Trophoblast cell (in vitro differentiated cells and primary cell): ENCODE measurements at regions not wholly inside any gene's neighbourhood (a gene's known extent, or its start where the extent isn't known, plus 50 kb on each side); places are given as distances from the start of the nearest gene placed in this dataset.

Source experiments
- DNase-seq, 2 donors: peaks; one replicate each; pipeline ENCODE4 v3.0.0-alpha.2; 2016
- H2AFZ ChIP-seq: 2 replicates; pipeline ENCODE4 v1.6.1; 2013; ENCODE audit warnings: low read length, moderate library complexity, mild to moderate bottlenecking; ENCODE audit not compliant: insufficient read depth, poor library complexity
- H2AK5ac ChIP-seq: 2 replicates; pipeline ENCODE4 v1.6.1; 2013; ENCODE audit warnings: mild to moderate bottlenecking, low read length
- H2BK120ac ChIP-seq: 2 replicates; pipeline ENCODE4 v1.6.1; 2013; ENCODE audit warnings: low read length, mild to moderate bottlenecking, moderate library complexity; ENCODE audit not compliant: insufficient read depth, poor library complexity
- H2BK12ac ChIP-seq: 2 replicates; pipeline ENCODE4 v1.6.1; 2013; ENCODE audit warnings: mild to moderate bottlenecking, low read length, moderate library complexity
- H2BK5ac ChIP-seq: 2 replicates; pipeline ENCODE4 v1.6.1; 2013; ENCODE audit warnings: low read length, low read depth, moderate library complexity, mild to moderate bottlenecking; ENCODE audit not compliant: poor library complexity
- H3K14ac ChIP-seq: 2 replicates; pipeline ENCODE4 v1.6.1; 2013; ENCODE audit warnings: mild to moderate bottlenecking, low read length
- H3K18ac ChIP-seq: 2 replicates; pipeline ENCODE4 v1.6.1; 2013; ENCODE audit warnings: mild to moderate bottlenecking, low read length
- H3K23ac ChIP-seq: 2 replicates; pipeline ENCODE4 v1.6.1; 2013; ENCODE audit warnings: low read length
- H3K27ac ChIP-seq: 2 replicates; pipeline ENCODE4 v1.5.1; 2013; ENCODE audit warnings: low read depth, mild to moderate bottlenecking, inconsistent platforms, low read length, moderate library complexity
- H3K27me3 ChIP-seq: 2 replicates; pipeline ENCODE4 v1.6.1; 2013; ENCODE audit warnings: inconsistent platforms, mild to moderate bottlenecking, low read length, moderate library complexity; ENCODE audit not compliant: insufficient read depth
- H3K36me3 ChIP-seq, 2 experiments: 1 replicate in 1 of 2; 2 replicates in 1 of 2; pipeline ENCODE4 v1.6.1; 2013; ENCODE audit warnings: low read length in 2 of 2, mild to moderate bottlenecking in 2 of 2, moderate library complexity in 1 of 2; ENCODE audit not compliant: insufficient read depth in 2 of 2, control insufficient read depth in 1 of 2
- H3K4ac ChIP-seq: 2 replicates; pipeline ENCODE4 v1.6.1; 2013; ENCODE audit warnings: low read depth, mild to moderate bottlenecking, low read length, moderate library complexity
- H3K4me1 ChIP-seq, 2 experiments: 1 replicate in 1 of 2; 2 replicates in 1 of 2; pipeline ENCODE4 v1.6.1; 2013; ENCODE audit warnings: low read length in 2 of 2, mild to moderate bottlenecking in 2 of 2, moderate library complexity in 1 of 2; ENCODE audit not compliant: insufficient read depth in 2 of 2, control insufficient read depth in 1 of 2
- H3K4me2 ChIP-seq: 2 replicates; pipeline ENCODE4 v1.6.1; 2013; ENCODE audit warnings: inconsistent platforms, mild to moderate bottlenecking, low read length, moderate library complexity
- H3K4me3 ChIP-seq: 2 replicates; pipeline ENCODE4 v1.5.1; 2013; ENCODE audit warnings: mild to moderate bottlenecking, low read depth, low read length, inconsistent platforms
- H3K79me1 ChIP-seq: one replicate; pipeline ENCODE4 v1.6.1; 2013; ENCODE audit warnings: low read length
- H3K79me2 ChIP-seq: 2 replicates; pipeline ENCODE4 v1.6.1; 2013; ENCODE audit warnings: low read length, mild to moderate bottlenecking; ENCODE audit not compliant: control insufficient read depth, insufficient read depth, poor library complexity
- H3K9ac ChIP-seq: 2 replicates; pipeline ENCODE4 v1.6.1; 2013; ENCODE audit warnings: mild to moderate bottlenecking, low read length
- H3K9me3 ChIP-seq: 2 replicates; pipeline ENCODE4 v1.6.1; 2013; ENCODE audit warnings: low read depth, mild to moderate bottlenecking, control low read depth, inconsistent platforms, low read length; ENCODE audit not compliant: insufficient read depth
- H4K12ac ChIP-seq: 2 replicates; pipeline ENCODE4 v1.6.1; 2013; ENCODE audit warnings: low read depth, mild to moderate bottlenecking, low read length, moderate library complexity
- H4K8ac ChIP-seq: 2 replicates; pipeline ENCODE4 v1.6.1; 2013; ENCODE audit warnings: low read depth, mild to moderate bottlenecking, low read length, moderate library complexity
- H4K91ac ChIP-seq: one replicate; pipeline ENCODE4 v1.6.1; 2013; ENCODE audit warnings: low read depth, mild to moderate bottlenecking, low read length, moderate library complexity
- WGBS: extraction: QIAGEN DNeasy Blood & Tissue Kit; methylation state at CpG from one replicate; pipeline ENCODE4 v1.1.7; 2013; ENCODE audit warnings: missing lambda C conversion rate; ENCODE audit not compliant: insufficient read length, insufficient coverage; ENCODE audit errors: extremely low coverage; 5-methylcytosine and 5-hydroxymethylcytosine counted together

DNA sequence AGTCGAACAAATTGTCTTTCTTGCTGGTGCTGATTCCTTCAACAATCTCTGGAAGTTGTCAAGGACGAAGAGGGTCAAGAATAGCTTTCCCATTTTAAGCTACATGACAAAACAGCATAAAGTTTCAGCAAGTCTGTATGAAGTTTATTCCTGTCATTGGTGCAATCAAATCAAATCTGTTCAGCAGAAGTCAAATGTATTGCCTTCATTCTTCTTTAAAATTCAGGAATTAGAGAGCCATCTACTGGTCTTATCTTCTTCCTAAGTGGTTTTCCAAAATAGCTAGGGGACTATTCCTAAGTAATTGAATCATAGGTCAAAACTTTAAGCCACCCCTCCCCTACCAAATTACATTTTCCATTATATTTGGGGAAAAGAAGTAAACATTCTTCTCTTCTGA is 990.2 kb downstream of the GALC start:
- H3K27me3 ChIP-seq: no peaks in the 10 kb centered on the region
- WGBS: no CpG with 5 or more reads among the region's 2 CpGs
- no peak overlapping the region for H4K12ac ChIP-seq
- no peaks in the 10 kb centered on the region for H3K36me3 ChIP-seq
- H3K79me2 ChIP-seq: no peaks in the 10 kb centered on the region
- no peak overlapping the region for H4K91ac ChIP-seq
- H3K4me2 ChIP-seq: no peak overlapping the region
- no peak overlapping the region for H3K14ac ChIP-seq
- no peak for DNase-seq
- no peak overlapping the region for H2BK120ac ChIP-seq
- H3K79me1 ChIP-seq: no peaks in the 10 kb centered on the region
- no peak overlapping the region for H3K23ac ChIP-seq
- H2BK5ac ChIP-seq: no peak overlapping the region
- no peak overlapping the region for H3K18ac ChIP-seq
- no peaks in the 10 kb centered on the region for H3K9me3 ChIP-seq
- H3K9ac ChIP-seq: no peak overlapping the region
- no peak overlapping the region for H3K4ac ChIP-seq
- no peak overlapping the region for H2AK5ac ChIP-seq
- H3K4me1 ChIP-seq: no peaks in the 10 kb centered on the region
- H4K8ac ChIP-seq: no peak overlapping the region
- H2AFZ ChIP-seq: no peak overlapping the region
- H3K27ac ChIP-seq: no peak overlapping the region
- no peak overlapping the region for H2BK12ac ChIP-seq
- H3K4me3 ChIP-seq: no peak overlapping the region

DNA sequence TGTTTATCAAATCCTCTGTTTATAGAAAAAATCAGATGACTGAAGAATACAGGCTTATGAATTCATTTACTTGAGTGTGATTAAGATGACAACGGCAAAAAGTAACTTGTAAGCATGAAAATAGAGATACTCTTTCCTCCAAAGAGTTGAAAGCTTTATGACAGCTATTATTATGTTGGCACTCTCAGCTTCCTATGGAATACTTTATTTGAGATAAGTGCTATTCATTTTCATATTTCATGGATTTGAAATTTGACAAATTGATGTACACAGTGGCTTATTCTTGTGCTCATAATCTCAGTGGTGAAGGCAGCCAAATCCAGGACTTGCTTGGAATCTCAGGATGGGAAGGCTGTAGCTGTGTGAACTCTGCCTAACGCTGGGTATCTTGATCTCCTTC is 991.6 kb downstream of the GALC start:
- H3K4ac ChIP-seq: no peak overlapping the region

GRCh38 chr14:87000081-87000480 is 992.9 kb downstream of the GALC start:
- H3K79me2 ChIP-seq: no peaks in the 10 kb centered on the region
- no peak overlapping the region for H2BK5ac ChIP-seq
- no peak overlapping the region for H3K4me2 ChIP-seq
- H3K9ac ChIP-seq: no peak overlapping the region
- H3K18ac ChIP-seq: no peak overlapping the region
- no peak overlapping the region for H4K91ac ChIP-seq
- no peaks in the 10 kb centered on the region for H3K9me3 ChIP-seq
- no peak overlapping the region for H3K23ac ChIP-seq
- H2BK12ac ChIP-seq: no peak overlapping the region
- no peak overlapping the region for H2BK120ac ChIP-seq
- H2AK5ac ChIP-seq: no peak overlapping the region
- no peak overlapping the region for H3K4me3 ChIP-seq
- H3K14ac ChIP-seq: no peak overlapping the region
- H4K12ac ChIP-seq: no peak overlapping the region
- H3K36me3 ChIP-seq: no peaks in the 10 kb centered on the region
- WGBS: no CpG with 5 or more reads among the region's 4 CpGs
- no peaks in the 10 kb centered on the region for H3K4me1 ChIP-seq
- no peaks in the 10 kb centered on the region for H3K79me1 ChIP-seq
- H3K27ac ChIP-seq: no peak overlapping the region
- no peaks in the 10 kb centered on the region for H3K27me3 ChIP-seq
- H2AFZ ChIP-seq: no peak overlapping the region
- H4K8ac ChIP-seq: no peak overlapping the region
- DNase-seq: no peak
- no peak overlapping the region for H3K4ac ChIP-seq

More for the DNA sequence above, 991.6 kb downstream of the GALC start:
- no peak for DNase-seq
- no peak overlapping the region for H2AFZ ChIP-seq
- H3K14ac ChIP-seq: no peak overlapping the region
- H3K18ac ChIP-seq: no peak overlapping the region
- H3K4me1 ChIP-seq: no peaks in the 10 kb centered on the region
- no CpG with 5 or more reads among the region's 2 CpGs for whole genome bisulfite sequencing
- H2BK120ac ChIP-seq: no peak overlapping the region
- no peak overlapping the region for H3K4me3 ChIP-seq
- H2BK12ac ChIP-seq: no peak overlapping the region
- no peak overlapping the region for H4K91ac ChIP-seq
- H4K12ac ChIP-seq: no peak overlapping the region
- H3K9me3 ChIP-seq: no peaks in the 10 kb centered on the region
- no peak overlapping the region for H2AK5ac ChIP-seq
- no peaks in the 10 kb centered on the region for H3K79me1 ChIP-seq
- no peaks in the 10 kb centered on the region for H3K36me3 ChIP-seq
- no peak overlapping the region for H4K8ac ChIP-seq
- no peaks in the 10 kb centered on the region for H3K79me2 ChIP-seq
- no peak overlapping the region for H3K27ac ChIP-seq
- H3K4me2 ChIP-seq: no peak overlapping the region
- H3K27me3 ChIP-seq: no peaks in the 10 kb centered on the region
- H3K9ac ChIP-seq: no peak overlapping the region
- H2BK5ac ChIP-seq: no peak overlapping the region
- H3K23ac ChIP-seq: no peak overlapping the region

GRCh38 chr14:86999036-86999435 is 993.9 kb downstream of the GALC start:
- DNase-seq: no peak
- H4K91ac ChIP-seq: no peak overlapping the region
- no peak overlapping the region for H3K18ac ChIP-seq
- no CpG with 5 or more reads among the region's 3 CpGs for WGBS
- H3K14ac ChIP-seq: no peak overlapping the region
- no peak overlapping the region for H3K9ac ChIP-seq
- H3K9me3 ChIP-seq: no peaks in the 10 kb centered on the region
- no peak overlapping the region for H3K27ac ChIP-seq
- H2AK5ac ChIP-seq: no peak overlapping the region
- H3K27me3 ChIP-seq: no peaks in the 10 kb centered on the region
- H2BK12ac ChIP-seq: no peak overlapping the region
- H3K4me2 ChIP-seq: no peak overlapping the region
- no peak overlapping the region for H4K12ac ChIP-seq
- H4K8ac ChIP-seq: no peak overlapping the region
- no peak overlapping the region for H2BK120ac ChIP-seq
- no peak overlapping the region for H3K4me3 ChIP-seq
- no peaks in the 10 kb centered on the region for H3K79me1 ChIP-seq
- no peak overlapping the region for H2AFZ ChIP-seq
- H3K4ac ChIP-seq: no peak overlapping the region
- H2BK5ac ChIP-seq: no peak overlapping the region
- no peaks in the 10 kb centered on the region for H3K4me1 ChIP-seq
- no peaks in the 10 kb centered on the region for H3K79me2 ChIP-seq
- no peaks in the 10 kb centered on the region for H3K36me3 ChIP-seq
- H3K23ac ChIP-seq: no peak overlapping the region
